B cell (primary cell): ENCODE measurements at regions not wholly inside any gene's neighbourhood (a gene's known extent, or its start where the extent isn't known, plus 50 kb on each side); places are given as distances from the start of the nearest gene placed in this dataset.

Source experiments
- EZH2 ChIP-seq: IDR thresholded peaks from 2 replicates; pipeline ENCODE4 v1.6.1; 2012; ENCODE audit warnings: borderline replicate concordance, low read depth, mild to moderate bottlenecking, moderate library complexity, low read length; ENCODE audit not compliant: insufficient read depth, poor library complexity, severe bottlenecking
- TF ChIP-seq, protein P1 (sequence below): fragments of 200-600 bp; IDR thresholded peaks from one replicate; pipeline ENCODE4 v1.8.0; 2022; ENCODE audit warnings: antibody characterized with exemption, mild to moderate bottlenecking

DNA sequence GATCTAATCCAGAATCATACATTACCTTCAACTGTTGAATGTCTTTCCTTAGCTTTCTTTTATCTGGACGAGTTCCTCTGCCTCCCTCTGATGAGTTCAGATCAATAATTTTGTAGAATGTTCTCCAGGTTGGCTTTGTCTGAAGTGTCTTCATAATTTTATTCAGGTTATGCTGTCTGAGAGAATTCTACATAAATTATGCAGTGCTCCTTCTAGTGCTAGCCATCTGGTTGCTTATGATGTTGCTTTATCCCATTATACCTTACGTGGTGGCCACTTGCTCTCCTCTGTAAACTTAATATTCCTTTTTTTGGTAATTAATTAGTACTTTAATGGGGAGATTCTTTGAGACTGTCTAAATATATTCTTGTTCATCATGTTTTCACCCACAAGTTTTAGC lies 67.7 kb upstream of the PTCHD4 start:
- TF ChIP-seq, protein P1, sequence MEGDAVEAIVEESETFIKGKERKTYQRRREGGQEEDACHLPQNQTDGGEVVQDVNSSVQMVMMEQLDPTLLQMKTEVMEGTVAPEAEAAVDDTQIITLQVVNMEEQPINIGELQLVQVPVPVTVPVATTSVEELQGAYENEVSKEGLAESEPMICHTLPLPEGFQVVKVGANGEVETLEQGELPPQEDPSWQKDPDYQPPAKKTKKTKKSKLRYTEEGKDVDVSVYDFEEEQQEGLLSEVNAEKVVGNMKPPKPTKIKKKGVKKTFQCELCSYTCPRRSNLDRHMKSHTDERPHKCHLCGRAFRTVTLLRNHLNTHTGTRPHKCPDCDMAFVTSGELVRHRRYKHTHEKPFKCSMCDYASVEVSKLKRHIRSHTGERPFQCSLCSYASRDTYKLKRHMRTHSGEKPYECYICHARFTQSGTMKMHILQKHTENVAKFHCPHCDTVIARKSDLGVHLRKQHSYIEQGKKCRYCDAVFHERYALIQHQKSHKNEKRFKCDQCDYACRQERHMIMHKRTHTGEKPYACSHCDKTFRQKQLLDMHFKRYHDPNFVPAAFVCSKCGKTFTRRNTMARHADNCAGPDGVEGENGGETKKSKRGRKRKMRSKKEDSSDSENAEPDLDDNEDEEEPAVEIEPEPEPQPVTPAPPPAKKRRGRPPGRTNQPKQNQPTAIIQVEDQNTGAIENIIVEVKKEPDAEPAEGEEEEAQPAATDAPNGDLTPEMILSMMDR = no peak
- TF ChIP-seq EZH2 = no peak
